ENCODE measurements at regions not wholly inside any gene's neighbourhood (a gene's known extent, or its start where the extent isn't known, plus 50 kb on each side); places are given as distances from the start of the nearest gene placed in this dataset.

- DNase-seq, result no peak
- Histone ChIP-seq H3K27me3 (ENCODE audit: control insufficient read depth, insufficient read depth, low read length) (no peaks in the 10 kb centered on the region), H3K36me3 (replicated peaks; ENCODE audit: control insufficient read depth, insufficient read depth, low read length) (no peaks in the 10 kb centered on the region), H3K4me3 (ENCODE audit: insufficient read depth, low read depth, low read length) (no peak overlapping the region)
These were observed 139.2 kb downstream of the LINC00632 start for GRCh38 chrX:140848800-140849199.

DNA sequence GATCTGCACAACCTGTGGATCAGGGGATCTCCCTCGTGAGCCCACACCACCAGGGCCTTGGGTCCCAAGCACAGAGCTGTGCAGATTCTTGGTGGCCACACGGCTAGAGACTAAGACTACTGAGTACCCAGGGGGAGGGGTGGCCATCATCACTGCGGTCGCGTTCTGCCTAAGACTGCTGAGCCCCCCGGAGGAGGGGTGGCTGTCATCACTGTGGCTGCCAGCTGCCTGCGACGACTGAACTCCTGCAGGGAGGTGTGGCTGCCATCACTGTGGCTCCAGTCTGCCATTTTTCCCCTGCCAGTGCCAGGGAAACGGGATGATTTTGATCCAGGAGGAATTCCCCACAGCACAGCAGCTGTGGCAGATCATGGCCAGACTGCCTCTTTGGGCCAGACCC, 141.7 kb upstream of the SPANXB1 start:
- DNase-seq, result no peak
- H3K36me3 ChIP-seq (replicated peaks; ENCODE audit: control insufficient read depth, insufficient read depth, low read length), result no peaks in the 10 kb centered on the region
- H3K4me3 ChIP-seq (ENCODE audit: insufficient read depth, low read depth, low read length), result no peak overlapping the region
- H3K27me3 ChIP-seq (ENCODE audit: control insufficient read depth, insufficient read depth, low read length), result no peaks in the 10 kb centered on the region

GRCh38 chrX:140866446-140866845, 135.9 kb upstream of the SPANXB1 start:
- H3K4me3 ChIP-seq (ENCODE audit: insufficient read depth, low read depth, low read length), result no peak overlapping the region
- H3K27me3 ChIP-seq (ENCODE audit: control insufficient read depth, insufficient read depth, low read length), result no peaks in the 10 kb centered on the region
- no peaks in the 10 kb centered on the region for H3K36me3 ChIP-seq (replicated peaks; ENCODE audit: control insufficient read depth, insufficient read depth, low read length)
- no peak for DNase-seq

DNA sequence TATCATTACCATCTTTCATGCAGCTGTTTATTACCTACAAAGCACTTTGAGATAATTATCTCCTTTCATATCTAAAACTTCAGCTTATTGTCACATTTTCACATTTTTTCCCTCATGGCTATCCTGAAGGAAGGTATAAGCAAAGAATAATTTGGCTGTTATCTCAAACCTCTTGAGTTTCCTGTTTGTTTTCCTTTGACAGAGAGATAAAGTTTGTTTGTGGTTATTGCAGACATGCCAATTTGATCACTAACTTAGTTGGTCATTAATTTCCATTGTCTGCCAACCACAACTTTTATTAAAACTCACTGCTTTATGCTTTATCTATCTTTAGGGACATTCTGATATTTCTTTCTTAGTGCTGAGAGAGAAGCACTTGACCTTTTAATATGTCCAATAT, 89.8 kb upstream of the SPANXB1 start:
- no peaks in the 10 kb centered on the region for H3K27me3 ChIP-seq (ENCODE audit: control insufficient read depth, insufficient read depth, low read length)
- H3K4me3 ChIP-seq (ENCODE audit: insufficient read depth, low read depth, low read length), result no peak overlapping the region
- no peaks in the 10 kb centered on the region for H3K36me3 ChIP-seq (replicated peaks; ENCODE audit: control insufficient read depth, insufficient read depth, low read length)
- no peak for DNase-seq

GRCh38 chrX:140913802-140914501, 88.4 kb upstream of the SPANXB1 start:
- Histone ChIP-seq H3K27me3 (ENCODE audit: control insufficient read depth, insufficient read depth, low read length) (no peaks in the 10 kb centered on the region), H3K36me3 (replicated peaks; ENCODE audit: control insufficient read depth, insufficient read depth, low read length) (no peaks in the 10 kb centered on the region), H3K4me3 (ENCODE audit: insufficient read depth, low read depth, low read length) (no peak overlapping the region)
- no peak for DNase-seq

DNA sequence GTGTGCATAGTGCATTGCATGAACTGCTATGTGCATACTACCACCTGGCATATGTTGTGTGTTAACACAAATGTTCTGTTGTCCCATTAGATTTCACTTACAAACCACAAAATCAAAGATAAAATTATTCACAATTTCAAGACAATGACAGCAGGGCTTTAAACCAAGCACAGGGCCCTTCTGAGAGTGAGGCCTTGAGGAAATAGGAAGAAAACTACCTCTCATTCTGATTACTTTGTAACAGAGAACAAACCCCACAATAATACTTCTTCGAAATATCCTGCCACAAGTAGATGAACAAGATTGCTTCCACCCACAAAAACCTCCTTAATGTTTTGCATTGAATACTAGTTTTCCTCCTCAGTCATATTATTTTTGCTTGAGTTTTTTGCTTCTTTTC, 85.5 kb upstream of the SPANXB1 start:
- Histone ChIP-seq H3K27me3 (ENCODE audit: control insufficient read depth, insufficient read depth, low read length) (no peaks in the 10 kb centered on the region), H3K36me3 (replicated peaks; ENCODE audit: control insufficient read depth, insufficient read depth, low read length) (no peaks in the 10 kb centered on the region), H3K4me3 (ENCODE audit: insufficient read depth, low read depth, low read length) (no peak overlapping the region)
- no peak for DNase-seq

DNA sequence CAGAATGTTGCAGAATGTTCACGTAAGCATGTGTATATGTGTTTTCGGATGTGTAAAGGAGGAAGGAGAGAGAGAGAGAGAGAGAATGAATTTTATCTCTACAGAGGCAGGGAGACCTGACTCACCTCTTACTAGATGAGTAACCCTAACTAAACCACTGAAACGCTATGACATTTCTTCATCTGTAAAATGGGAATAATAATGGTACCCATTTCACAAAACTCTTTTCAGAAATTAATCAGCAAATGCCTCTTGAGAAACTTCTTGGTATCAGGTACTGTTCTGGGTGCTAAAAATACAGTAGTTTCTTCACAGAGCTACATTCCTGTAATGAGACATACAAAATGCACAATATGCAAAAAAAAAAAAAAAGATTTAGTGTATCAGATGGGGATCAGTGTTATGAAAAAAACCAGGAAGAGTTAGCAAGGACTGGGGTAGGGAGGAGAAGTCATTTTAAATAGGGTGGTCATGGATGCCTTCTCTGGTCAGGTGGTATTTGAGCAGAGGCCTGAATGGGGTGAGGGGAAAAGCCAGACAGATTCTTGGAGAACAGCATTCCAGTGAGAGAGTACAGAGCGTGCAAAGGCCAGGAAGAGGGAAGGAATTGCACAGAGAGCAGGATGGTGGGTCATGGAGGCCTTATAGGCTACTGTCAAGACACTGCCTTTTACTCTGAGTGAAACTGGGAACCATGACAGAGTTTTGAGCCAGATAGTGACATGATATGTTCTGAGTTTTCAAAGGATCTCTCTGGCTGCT, 84.9 kb upstream of the SPANXB1 start:
- Histone ChIP-seq H3K4me3 (ENCODE audit: insufficient read depth, low read depth, low read length) (no peak overlapping the region), H3K36me3 (replicated peaks; ENCODE audit: control insufficient read depth, insufficient read depth, low read length) (no peaks in the 10 kb centered on the region), H3K27me3 (ENCODE audit: control insufficient read depth, insufficient read depth, low read length) (no peaks in the 10 kb centered on the region)
- no peak for DNase-seq

GRCh38 chrX:140918398-140919038, 83.9 kb upstream of the SPANXB1 start:
- DNase-seq, result peak; percentile 15
- Histone ChIP-seq H3K4me3 (ENCODE audit: insufficient read depth, low read depth, low read length) (no peak overlapping the region), H3K36me3 (replicated peaks; ENCODE audit: control insufficient read depth, insufficient read depth, low read length) (no peaks in the 10 kb centered on the region), H3K27me3 (ENCODE audit: control insufficient read depth, insufficient read depth, low read length) (no peaks in the 10 kb centered on the region)

GRCh38 chrX:140920416-140920815, 82.0 kb upstream of the SPANXB1 start:
- H3K4me3 ChIP-seq (ENCODE audit: insufficient read depth, low read depth, low read length), result no peak overlapping the region
- H3K27me3 ChIP-seq (ENCODE audit: control insufficient read depth, insufficient read depth, low read length), result no peaks in the 10 kb centered on the region
- DNase-seq, result no peak
- H3K36me3 ChIP-seq (replicated peaks; ENCODE audit: control insufficient read depth, insufficient read depth, low read length), result no peaks in the 10 kb centered on the region

- Histone ChIP-seq H3K27me3 (ENCODE audit: control insufficient read depth, insufficient read depth, low read length) (no peaks in the 10 kb centered on the region), H3K4me3 (ENCODE audit: insufficient read depth, low read depth, low read length) (no peak overlapping the region), H3K36me3 (replicated peaks; ENCODE audit: control insufficient read depth, insufficient read depth, low read length) (no peaks in the 10 kb centered on the region)
- DNase-seq, result no peak
These were observed 79.3 kb upstream of the SPANXB1 start for GRCh38 chrX:140923118-140923517.

- DNase-seq, result no peak
These were observed 73.7 kb upstream of the SPANXB1 start for GRCh38 chrX:140928739-140929138.

DNA sequence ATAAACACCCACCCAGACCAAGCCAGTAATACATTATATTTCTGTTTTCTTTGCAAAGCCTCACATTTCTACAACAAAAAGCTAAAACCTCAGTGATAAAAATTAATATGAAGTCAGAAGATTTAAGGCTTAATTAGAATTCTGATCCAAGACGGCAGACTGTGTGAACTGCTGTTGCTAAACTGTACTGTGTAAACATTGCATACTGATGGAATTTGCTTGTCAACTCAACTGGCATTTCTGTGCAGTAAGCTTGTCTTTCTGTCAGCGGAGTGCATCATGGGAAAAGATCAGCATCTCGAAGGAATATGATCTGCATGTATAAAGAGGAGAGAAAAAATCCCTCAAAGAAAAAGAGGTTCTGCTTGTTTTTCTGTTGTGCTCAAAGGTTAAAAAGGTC, 69.4 kb upstream of the SPANXB1 start:
- H3K4me3 ChIP-seq (ENCODE audit: insufficient read depth, low read depth, low read length), result no peak overlapping the region
- H3K36me3 ChIP-seq (replicated peaks; ENCODE audit: control insufficient read depth, insufficient read depth, low read length), result no peaks in the 10 kb centered on the region
- no peaks in the 10 kb centered on the region for H3K27me3 ChIP-seq (ENCODE audit: control insufficient read depth, insufficient read depth, low read length)
- DNase-seq, result no peak

More at GRCh38 chrX:140928739-140929138, 73.7 kb upstream of the SPANXB1 start:
- Histone ChIP-seq H3K4me3 (ENCODE audit: insufficient read depth, low read depth, low read length) (no peak overlapping the region), H3K27me3 (ENCODE audit: control insufficient read depth, insufficient read depth, low read length) (no peaks in the 10 kb centered on the region), H3K36me3 (replicated peaks; ENCODE audit: control insufficient read depth, insufficient read depth, low read length) (no peaks in the 10 kb centered on the region)

DNA sequence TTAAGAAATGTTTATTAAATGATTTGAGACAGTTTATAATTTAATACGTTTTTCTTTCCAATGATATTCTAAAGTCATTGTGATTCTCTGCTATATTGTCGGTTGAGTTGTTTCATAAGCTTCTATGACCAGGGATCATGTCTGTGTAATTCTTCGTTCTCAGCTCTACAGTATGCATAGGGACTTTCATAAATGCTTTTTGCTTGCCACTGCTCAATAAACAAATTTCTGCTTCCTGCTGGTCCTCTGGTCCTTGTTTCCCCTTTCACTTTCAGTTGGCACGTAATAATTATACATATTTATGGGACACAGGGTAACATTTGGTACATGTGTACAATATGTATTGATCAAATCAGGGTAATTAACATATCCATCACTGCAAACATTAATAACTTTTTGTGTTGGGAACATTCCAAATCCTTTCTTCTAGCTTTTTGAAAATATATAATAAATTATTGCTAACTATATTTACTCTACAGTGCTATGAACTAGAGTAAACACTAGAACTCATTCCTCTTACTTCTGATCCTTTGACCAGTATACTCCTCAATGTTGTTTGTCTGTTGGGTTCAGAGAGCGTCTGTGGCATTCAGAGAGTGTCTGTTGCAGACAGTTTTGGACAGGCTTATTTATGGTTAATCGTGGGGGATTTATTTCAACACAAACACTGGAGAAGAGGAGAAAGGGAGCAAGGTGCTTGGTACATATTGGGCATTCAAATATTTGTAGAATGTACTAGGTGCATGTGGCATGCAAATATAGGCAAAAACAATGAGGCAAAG, 68.3 kb upstream of the SPANXB1 start:
- Histone ChIP-seq H3K36me3 (replicated peaks; ENCODE audit: control insufficient read depth, insufficient read depth, low read length) (no peaks in the 10 kb centered on the region), H3K4me3 (ENCODE audit: insufficient read depth, low read depth, low read length) (no peak overlapping the region), H3K27me3 (ENCODE audit: control insufficient read depth, insufficient read depth, low read length) (no peaks in the 10 kb centered on the region)
- DNase-seq, result no peak

DNA sequence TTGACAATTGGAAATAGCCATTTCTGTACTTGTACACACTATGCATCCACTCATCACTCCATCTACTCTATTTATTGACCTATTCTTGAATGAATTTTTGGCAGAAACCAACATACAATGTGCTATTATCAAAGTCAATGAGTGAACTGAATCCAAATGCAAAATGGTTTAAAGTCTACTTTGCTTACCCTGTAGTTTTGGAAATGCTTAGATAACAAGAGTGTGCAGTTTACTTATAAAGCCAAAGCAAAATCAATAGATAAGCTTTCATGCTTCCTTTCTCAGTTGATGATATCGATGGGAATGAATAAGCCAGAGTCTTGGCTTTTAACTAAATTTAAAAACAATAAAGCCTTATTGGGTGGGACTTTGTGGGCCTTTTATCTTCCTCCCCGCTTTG, 58.9 kb upstream of the SPANXB1 start:
- no peak for DNase-seq
- no peak overlapping the region for H3K4me3 ChIP-seq (ENCODE audit: insufficient read depth, low read depth, low read length)
- H3K27me3 ChIP-seq (ENCODE audit: control insufficient read depth, insufficient read depth, low read length), result no peaks in the 10 kb centered on the region
- H3K36me3 ChIP-seq (replicated peaks; ENCODE audit: control insufficient read depth, insufficient read depth, low read length), result no peaks in the 10 kb centered on the region

All from H7 (cell line).